H1 (cell line): ENCODE measurements at regions not wholly inside any gene's neighbourhood (a gene's known extent, or its start where the extent isn't known, plus 50 kb on each side); places are given as distances from the start of the nearest gene placed in this dataset.

ENCODE experiments used
- ATF2 ChIP-seq: IDR thresholded peaks from 2 replicates; pipeline ENCODE4 v1.6.1; 2012; ENCODE audit warnings: low read length, inconsistent platforms
- BCL11A ChIP-seq, 2 experiments: IDR thresholded peaks; one replicate each; pipeline ENCODE4 v1.6.1; 2011; ENCODE audit warnings: low read depth in 2 of 2, low read length in 2 of 2, mild to moderate bottlenecking in 2 of 2
- YY1 ChIP-seq: IDR thresholded peaks from 2 replicates; pipeline ENCODE4 v1.6.1; 2011; ENCODE audit warnings: low read depth, mild to moderate bottlenecking, low read length

GRCh38 chr11:119512369-119512768, 89.4 kb upstream of the THY1 start (continued):
- TF ChIP-seq ATF2 (no peak), YY1 (no peak), BCL11A (IDR thresholded peaks at IDR 0.05; ENCODE audit: low read depth in 2 of 2, low read length in 2 of 2) (no peak)
